GM18502 (cell line): ENCODE measurements at regions not wholly inside any gene's neighbourhood (a gene's known extent, or its start where the extent isn't known, plus 50 kb on each side); places are given as distances from the start of the nearest gene placed in this dataset.

Source experiments
- ATAC-seq: cut with Tn5 transposase; IDR thresholded peaks from one replicate; pipeline ENCODE4 v1.9.1; 2021; ENCODE audit warnings: mild to moderate bottlenecking; ENCODE audit not compliant: unreplicated experiment, poor library complexity

GRCh38 chr17:5813357-5813756 is 229.0 kb upstream of the NLRP1 start:
- ATAC-seq: no peak

GRCh38 chr17:5815396-5815795 is 231.1 kb upstream of the NLRP1 start:
- ATAC-seq: no peak

- no peak for ATAC-seq
Observed at GRCh38 chr17:5816491-5817070, 232.3 kb upstream of the NLRP1 start.

- no peak for ATAC-seq
Observed at GRCh38 chr17:5817475-5818395, 233.4 kb upstream of the NLRP1 start.

GRCh38 chr17:5819396-5819795 is 235.1 kb upstream of the NLRP1 start:
- no peak for ATAC-seq

- no peak for ATAC-seq
Observed at GRCh38 chr17:5819921-5820685, 235.8 kb upstream of the NLRP1 start.

GRCh38 chr17:5820721-5821456 is 236.6 kb upstream of the NLRP1 start:
- no peak for ATAC-seq

- no peak for ATAC-seq
Observed at GRCh38 chr17:5821803-5822202, 237.5 kb upstream of the NLRP1 start.

GRCh38 chr17:5822281-5823060 is 238.2 kb upstream of the NLRP1 start:
- ATAC-seq: no peak

GRCh38 chr17:5823219-5823618 is 238.9 kb upstream of the NLRP1 start:
- ATAC-seq: no peak

GRCh38 chr17:5825717-5826330 is 241.5 kb upstream of the NLRP1 start:
- no peak for ATAC-seq

GRCh38 chr17:5826384-5826783 is 242.1 kb upstream of the NLRP1 start:
- ATAC-seq: no peak

- ATAC-seq: no peak
Observed at GRCh38 chr17:5830921-5831320, 239.3 kb upstream of the WSCD1 start.

GRCh38 chr17:5832886-5833285 is 237.3 kb upstream of the WSCD1 start:
- no peak for ATAC-seq

GRCh38 chr17:5837055-5837491 is 233.1 kb upstream of the WSCD1 start:
- no peak for ATAC-seq

GRCh38 chr17:5838661-5839300 is 231.4 kb upstream of the WSCD1 start:
- no peak for ATAC-seq

- ATAC-seq: no peak
Observed at GRCh38 chr17:5840811-5841446, 229.2 kb upstream of the WSCD1 start.

- no peak for ATAC-seq
Observed at GRCh38 chr17:5841862-5842261, 228.3 kb upstream of the WSCD1 start.
